Neural crest cell (in vitro differentiated cells): ENCODE measurements at regions not wholly inside any gene's neighbourhood (a gene's known extent, or its start where the extent isn't known, plus 50 kb on each side); places are given as distances from the start of the nearest gene placed in this dataset. TPM values are rescaled to one million over a fixed set of nuclear protein-coding genes. Genes with fewer than 3 reads are reported as not detected.
"Not testable (repeated sequence)": the region's sequence is repeated elsewhere in the genome, so short reads cannot be mapped to it uniquely, and the experiment has no call there.

Experiments used
- DNase-seq: peaks from one replicate; pipeline ENCODE4 v3.0.0; 2021; ENCODE audit warnings: low read depth, mixed read lengths, low spot score
- H3K27ac Mint-ChIP-seq: one replicate; pipeline ENCODE4 v1.8.0; 2021; ENCODE audit warnings: mild to moderate bottlenecking, mixed read lengths; ENCODE audit not compliant: unreplicated experiment
- H3K27me3 Mint-ChIP-seq: 2 replicates; pipeline ENCODE4 v1.8.0; 2021; ENCODE audit warnings: low read depth, mild to moderate bottlenecking, mixed read lengths
- H3K36me3 Mint-ChIP-seq: 2 replicates; pipeline ENCODE4 v1.8.0; 2021; ENCODE audit warnings: low read depth, mild to moderate bottlenecking, mixed read lengths
- H3K4me1 Mint-ChIP-seq: 2 replicates; pipeline ENCODE4 v1.8.0; 2021; ENCODE audit warnings: mixed read lengths
- H3K4me3 Mint-ChIP-seq: one replicate; pipeline ENCODE4 v1.8.0; 2021; ENCODE audit warnings: mild to moderate bottlenecking, mixed read lengths
- H3K9me3 Mint-ChIP-seq: 2 replicates; pipeline ENCODE4 v1.8.0; 2021; ENCODE audit warnings: mixed read lengths
- microRNA-seq: library from miRNA; unstranded; fragments of <30 nt; microRNA quantifications from one replicate; pipeline ENCODE4, GENCODE V29; 2020
- TF ChIP-seq, protein P1 (sequence below): fragments of 200-600 bp; sonication (generic); conservative IDR thresholded peaks from 2 replicates; pipeline ENCODE4 v1.5.0; 2021; ENCODE audit warnings: antibody characterized with exemption, mild to moderate bottlenecking

- H3K4me3 Mint-ChIP-seq: no peak overlapping the region
- H3K4me1 Mint-ChIP-seq: no peaks in the 10 kb centered on the region
- no peaks in the 10 kb centered on the region for H3K9me3 Mint-ChIP-seq
- no peaks in the 10 kb centered on the region for H3K36me3 Mint-ChIP-seq
- no peak overlapping the region for H3K27ac Mint-ChIP-seq
- no peaks in the 10 kb centered on the region for H3K27me3 Mint-ChIP-seq
- TF ChIP-seq, protein P1, sequence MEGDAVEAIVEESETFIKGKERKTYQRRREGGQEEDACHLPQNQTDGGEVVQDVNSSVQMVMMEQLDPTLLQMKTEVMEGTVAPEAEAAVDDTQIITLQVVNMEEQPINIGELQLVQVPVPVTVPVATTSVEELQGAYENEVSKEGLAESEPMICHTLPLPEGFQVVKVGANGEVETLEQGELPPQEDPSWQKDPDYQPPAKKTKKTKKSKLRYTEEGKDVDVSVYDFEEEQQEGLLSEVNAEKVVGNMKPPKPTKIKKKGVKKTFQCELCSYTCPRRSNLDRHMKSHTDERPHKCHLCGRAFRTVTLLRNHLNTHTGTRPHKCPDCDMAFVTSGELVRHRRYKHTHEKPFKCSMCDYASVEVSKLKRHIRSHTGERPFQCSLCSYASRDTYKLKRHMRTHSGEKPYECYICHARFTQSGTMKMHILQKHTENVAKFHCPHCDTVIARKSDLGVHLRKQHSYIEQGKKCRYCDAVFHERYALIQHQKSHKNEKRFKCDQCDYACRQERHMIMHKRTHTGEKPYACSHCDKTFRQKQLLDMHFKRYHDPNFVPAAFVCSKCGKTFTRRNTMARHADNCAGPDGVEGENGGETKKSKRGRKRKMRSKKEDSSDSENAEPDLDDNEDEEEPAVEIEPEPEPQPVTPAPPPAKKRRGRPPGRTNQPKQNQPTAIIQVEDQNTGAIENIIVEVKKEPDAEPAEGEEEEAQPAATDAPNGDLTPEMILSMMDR: no peak
- DNase-seq: no peak
Observed at GRCh38 chr11:90286640-90287039, 63.8 kb upstream of the CHORDC1 start.

GRCh38 chr11:90284171-90284570, 61.3 kb upstream of the CHORDC1 start:
- Mint-ChIP-seq H3K4me3 (no peak overlapping the region), H3K27ac (no peak overlapping the region), H3K4me1 (no peaks in the 10 kb centered on the region), H3K9me3 (no peaks in the 10 kb centered on the region), H3K36me3 (no peaks in the 10 kb centered on the region), H3K27me3 (peaks cover 2% of the 10 kb centered on the region)
- TF ChIP-seq, protein P1: no peak
- no peak for DNase-seq

GRCh38 chr11:90282551-90283071, 59.8 kb upstream of the CHORDC1 start:
- not testable (repeated sequence) for H3K4me1 Mint-ChIP-seq, H3K27ac Mint-ChIP-seq, H3K4me3 Mint-ChIP-seq, H3K9me3 Mint-ChIP-seq, H3K36me3 Mint-ChIP-seq, DNase-seq, H3K27me3 Mint-ChIP-seq

DNA sequence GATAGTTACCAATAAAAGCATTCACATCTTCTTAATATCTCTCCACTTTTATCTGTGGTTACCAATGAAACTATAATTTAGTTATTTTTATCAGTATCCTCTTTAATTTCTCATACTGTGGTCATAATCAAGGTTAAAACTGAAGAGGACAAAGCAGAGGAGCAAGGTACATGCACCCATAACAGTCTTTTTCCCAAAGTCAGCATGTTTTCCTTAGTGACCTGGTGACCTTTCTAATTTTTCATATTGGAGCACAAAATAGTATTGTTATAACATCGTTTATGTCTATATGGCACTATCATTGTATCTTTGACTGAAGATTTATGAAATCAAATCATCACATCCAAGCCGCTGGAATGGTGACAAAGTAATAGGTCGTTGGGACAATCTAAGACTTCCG, 51.5 kb upstream of the CHORDC1 start:
- no peak overlapping the region for H3K27ac Mint-ChIP-seq
- no peak overlapping the region for H3K4me3 Mint-ChIP-seq

More for the DNA sequence above, 51.5 kb upstream of the CHORDC1 start:
- Mint-ChIP-seq H3K27me3 (peaks cover 2% of the 10 kb centered on the region), H3K36me3 (no peaks in the 10 kb centered on the region), H3K4me1 (no peaks in the 10 kb centered on the region), H3K9me3 (no peaks in the 10 kb centered on the region)
- no peak for DNase-seq
- TF ChIP-seq, protein P1: no peak

Small RNA genes in the stretch of these regions (microRNA-seq; reads per million reads assigned to microRNA genes)
- gene MIR1261 (not detected), gene MIR4490 (not detected)
